ENCODE measurements at regions not wholly inside any gene's neighbourhood (a gene's known extent, or its start where the extent isn't known, plus 50 kb on each side); places are given as distances from the start of the nearest gene placed in this dataset.
"Not testable (repeated sequence)": the region's sequence is repeated elsewhere in the genome, so short reads cannot be mapped to it uniquely, and the experiment has no call there.

DNA sequence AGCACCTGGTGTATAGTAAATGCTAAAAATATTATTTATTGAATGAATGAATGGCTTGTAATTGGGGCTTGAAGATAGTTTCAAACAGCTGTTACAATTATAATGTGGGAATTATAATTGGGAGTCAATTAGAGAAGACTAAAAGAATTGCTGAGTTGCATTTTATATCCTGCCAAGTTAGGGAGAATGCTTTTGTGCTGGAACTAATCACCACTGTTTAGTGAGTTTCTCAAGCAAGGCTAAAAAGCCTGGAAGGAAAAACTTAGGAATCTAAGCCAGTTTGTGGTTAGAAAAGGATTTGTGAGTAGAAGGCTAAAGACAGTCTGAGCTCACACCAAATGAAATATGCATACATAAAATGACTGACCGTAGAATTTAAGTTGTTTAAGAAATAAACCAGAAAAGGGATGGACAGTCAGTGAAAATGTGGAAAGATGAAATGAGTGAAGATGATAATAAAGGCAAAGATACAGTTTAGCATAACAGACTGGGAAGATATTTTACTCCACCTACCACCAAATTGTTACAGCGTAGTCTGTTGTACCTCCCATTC, 647.7 kb upstream of the FSHR start:
- no peak for DNase-seq

DNA sequence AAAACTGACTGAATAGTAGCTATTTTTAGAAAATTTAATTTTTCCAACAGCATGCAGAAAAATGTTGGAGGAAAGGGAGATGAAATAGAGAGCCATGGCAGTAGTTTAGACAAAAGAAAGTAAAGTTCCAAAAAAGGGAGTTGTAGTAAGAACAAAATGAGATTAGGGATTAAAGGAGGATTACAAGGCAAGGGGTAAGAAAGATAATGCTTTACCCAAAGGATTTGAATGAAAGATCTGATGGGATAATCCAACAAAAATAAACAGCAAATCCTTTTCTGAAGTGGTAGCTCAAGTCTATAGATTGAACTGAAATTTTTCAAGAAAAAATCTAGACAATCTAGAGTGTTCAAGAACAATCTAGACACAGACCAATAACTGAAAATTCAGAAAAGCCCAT, 644.3 kb upstream of the FSHR start:
- DNase-seq, result no peak

DNA sequence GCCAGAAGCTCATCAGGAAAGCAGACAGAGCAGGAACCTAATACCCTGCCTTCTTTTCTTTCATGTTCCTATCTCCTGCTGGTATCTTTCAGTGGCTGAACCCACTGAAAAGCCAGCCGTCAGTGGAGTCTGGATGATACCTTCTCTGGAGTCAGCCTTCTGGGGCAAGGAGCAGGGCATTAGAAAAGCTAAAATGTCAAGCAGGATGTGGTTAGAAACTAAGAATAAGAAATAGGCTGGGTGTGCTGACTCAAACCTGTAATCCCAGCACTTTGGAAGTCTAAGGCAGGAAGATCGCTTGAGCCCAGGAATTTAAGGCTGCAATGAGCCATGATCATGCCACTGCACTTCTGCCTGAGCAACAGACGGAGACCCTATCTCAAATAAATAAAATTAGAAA, 642.0 kb upstream of the FSHR start:
- no peak for DNase-seq

DNA sequence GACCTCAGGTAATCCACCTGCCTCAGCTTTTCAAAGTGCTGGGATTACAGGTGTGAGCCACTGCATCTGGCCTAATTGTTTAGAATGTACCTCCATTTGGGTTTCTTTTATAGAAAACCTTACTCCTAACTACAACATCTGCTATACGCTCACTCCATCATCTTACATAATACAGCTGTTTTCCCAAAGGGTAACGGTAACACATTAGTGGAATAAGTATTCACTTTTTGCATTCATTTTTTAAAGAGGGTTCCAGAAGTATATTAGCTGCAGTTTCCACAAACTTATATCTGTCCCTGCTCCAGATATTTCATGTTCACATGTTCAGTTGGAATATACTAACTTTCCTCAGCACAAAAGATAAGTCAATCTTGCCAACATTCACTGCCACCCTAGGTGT, 640.1 kb upstream of the FSHR start:
- DNase-seq, result no peak

DNA sequence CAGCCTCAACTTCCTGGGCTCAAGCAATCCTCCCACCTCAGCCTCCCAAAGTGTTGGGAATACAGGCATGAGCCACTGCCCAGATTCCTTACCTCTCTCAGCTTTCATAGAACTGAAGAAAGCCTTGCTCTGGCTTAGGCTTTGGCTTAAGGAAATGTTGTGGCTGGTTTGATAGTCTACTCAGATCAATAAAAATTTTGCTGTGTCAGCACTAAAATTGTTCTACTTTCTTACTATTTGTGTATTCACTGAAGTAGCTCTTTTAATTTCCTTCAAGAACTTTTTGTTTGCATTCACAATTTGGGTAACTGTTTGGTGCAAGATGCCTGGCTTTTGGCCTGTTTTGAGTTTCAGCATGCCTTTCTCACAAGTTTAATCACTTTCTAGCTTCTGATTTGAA, 634.0 kb upstream of the FSHR start:
- DNase-seq, result no peak

DNA sequence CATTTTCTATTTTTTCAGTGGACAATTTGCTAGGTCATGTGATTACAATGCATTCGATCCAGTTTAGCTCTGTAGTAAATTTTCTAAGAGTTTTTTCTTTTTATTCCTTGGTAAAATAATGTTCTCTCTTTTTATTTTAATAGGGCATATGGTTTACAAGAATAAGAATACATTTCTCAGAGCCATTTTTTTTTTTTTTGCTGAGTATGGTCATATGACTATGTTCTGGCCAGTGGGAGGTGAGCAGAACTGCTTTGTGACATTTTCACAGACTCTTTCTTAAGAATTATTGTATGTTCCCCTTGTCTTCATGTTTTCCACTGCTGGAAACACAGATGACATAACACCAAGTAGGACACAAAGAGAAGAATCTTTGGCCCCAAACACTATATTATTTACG, 626.6 kb upstream of the FSHR start:
- DNase-seq, result no peak

DNA sequence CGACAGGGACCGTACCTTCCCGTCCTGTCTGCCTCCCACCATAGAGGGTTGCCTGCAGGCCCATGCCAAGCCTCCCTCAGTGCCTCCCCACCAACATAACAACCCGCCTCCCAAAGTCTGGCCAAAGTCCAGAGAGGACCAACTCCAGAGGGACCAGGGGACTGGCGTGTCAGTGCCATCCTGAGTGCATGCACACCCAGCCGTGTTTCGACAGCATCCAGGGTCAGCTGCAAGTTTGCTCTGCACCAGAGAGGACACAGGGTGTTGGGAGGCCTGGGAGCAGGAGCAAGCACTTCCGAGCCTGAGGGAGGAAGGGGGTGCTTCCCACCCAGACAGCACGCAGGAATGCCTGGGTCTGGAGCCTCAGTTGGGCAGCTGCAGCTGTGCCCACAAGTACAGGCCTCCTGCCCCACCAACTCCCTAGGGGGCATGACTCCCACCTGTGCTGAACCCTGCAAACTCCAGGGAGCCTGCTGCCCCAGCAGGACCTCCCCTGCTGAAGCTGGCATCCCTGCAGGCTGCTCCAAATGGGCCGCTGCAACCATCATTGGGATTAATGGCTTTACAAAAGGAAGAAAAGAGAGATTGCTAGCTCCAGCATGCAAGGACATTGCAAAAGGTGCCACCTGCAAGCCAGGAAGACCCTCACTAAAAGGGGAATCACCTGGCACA, 618.1 kb upstream of the FSHR start:
- DNase-seq, result no peak

DNA sequence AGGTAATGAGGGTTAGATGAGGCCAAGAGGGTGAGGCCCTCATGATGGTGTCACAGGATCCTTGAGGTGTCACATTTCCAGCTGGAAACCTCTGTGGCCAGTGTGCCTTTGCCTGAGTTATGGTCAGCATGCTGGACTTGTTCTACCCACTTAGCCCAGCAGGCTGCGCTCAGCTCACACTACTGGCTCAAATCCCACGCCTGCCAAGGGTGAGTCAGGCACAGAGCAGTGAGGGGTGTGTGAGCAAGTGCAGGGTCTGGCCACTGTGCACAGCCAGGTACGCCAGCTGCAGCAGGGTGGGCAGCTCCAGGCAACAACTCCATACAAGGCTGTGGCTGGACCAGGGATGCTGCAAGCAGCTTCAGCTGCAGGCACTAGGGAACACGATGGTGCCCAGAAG, 616.6 kb upstream of the FSHR start:
- DNase-seq, result peak; percentile 22

DNA sequence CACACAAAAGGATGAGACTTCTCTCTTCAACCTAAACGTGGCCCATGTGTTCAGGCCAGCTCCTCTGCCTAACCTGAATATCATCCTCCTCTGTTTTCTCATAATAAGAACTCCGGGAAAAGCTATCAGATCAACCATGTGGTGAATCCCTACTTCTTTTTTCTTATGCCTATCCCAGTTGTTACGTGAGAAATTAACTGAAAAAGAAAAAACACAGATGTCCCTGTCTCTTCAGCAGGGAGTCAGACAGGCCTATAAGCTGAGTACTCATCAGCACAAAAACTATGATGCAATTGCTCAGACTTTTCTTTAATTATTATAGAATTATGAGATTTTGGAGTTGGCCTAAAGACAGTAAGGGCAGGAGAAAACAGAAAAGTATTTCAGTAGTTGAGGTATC, 613.0 kb upstream of the FSHR start:
- no peak for DNase-seq

DNA sequence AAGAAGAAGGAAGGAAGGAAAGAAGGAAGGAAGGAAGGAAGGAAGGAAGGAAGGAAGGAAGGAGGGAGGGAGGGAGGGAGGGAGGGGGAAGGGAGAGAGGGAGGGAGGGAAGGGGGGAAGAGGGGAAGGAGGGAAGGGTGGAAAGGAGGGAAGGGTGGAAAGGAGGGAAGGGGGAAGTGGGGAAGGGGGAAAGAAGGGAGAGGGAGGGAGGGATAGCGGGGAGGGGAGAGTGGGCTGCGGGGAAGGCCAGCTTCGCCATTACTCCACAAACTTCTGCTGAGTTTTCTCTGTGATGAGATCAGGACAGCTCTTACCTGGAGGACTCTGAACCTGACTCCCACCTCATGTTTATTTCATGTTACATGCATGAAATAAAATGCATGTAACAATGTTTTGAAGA, 601.5 kb upstream of the FSHR start:
- DNase-seq, result no peak

DNA sequence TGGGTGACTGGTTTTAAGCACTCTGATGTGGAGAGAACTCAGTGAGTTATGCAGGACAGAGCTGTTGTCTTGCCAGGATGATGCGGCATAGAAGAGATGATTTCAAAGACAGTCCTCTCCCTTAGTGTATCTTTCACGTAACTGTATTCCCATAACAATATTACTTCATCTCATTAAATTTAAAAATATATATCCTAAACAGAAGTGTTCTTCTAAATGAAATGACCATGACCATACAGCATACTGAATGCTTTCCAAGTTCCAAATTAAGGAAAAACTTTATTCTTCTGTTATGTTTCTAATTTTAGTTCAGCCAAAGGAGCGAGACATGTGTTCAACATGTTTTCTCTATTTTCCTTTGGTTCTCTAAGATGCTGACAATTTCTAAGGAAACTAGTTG, 600.1 kb upstream of the FSHR start:
- DNase-seq, result no peak

DNA sequence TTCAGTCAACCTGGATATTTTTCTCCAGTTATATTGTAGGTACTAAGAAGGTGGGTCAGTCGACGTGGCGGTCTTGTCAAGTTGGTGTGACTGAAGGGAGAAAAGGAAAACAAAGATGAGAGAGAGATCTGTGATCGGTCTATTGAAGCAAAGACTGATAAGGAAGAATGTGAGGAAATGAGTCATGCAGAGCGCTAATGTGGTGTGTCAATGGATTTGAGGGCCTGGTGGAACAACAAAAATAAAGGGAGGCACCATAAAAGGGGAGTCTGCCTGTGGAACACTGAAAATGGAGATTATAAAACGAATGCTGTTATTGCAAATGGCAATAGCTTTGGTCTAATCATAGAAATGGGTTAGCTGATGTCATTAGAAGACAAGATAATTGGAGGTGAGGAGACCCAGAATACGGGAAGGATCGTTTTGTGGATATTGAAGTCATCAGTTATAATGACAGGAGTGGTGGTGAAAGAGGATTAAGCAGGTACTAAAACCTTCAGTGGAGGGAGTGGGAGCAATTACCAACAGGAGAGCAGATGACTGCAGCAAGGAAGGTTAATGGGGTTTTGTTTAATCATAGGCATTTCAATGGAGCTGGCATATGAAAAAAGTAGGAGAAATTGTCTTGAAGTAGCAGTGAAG, 599.1 kb upstream of the FSHR start:
- DNase-seq, result no peak

DNA sequence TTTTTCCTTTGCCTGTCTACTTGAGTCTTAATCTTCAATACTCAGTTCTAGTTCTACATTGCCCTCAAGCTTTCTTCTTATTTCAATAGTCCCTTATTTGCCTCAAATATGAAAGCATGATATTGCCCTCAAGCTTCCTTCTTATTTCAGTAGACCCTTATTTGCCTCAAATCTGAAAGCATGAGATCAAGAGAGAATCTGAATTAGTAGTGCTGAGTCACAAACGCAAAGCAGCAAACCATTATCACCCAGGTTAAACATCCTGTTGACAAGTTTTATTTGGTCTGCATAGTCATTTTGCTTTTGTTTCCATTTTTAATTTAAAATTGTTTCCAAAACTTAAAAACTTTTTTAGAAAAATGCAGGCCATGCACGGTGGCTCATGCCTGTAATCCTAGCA, 583.3 kb upstream of the FSHR start:
- DNase-seq, result no peak

DNA sequence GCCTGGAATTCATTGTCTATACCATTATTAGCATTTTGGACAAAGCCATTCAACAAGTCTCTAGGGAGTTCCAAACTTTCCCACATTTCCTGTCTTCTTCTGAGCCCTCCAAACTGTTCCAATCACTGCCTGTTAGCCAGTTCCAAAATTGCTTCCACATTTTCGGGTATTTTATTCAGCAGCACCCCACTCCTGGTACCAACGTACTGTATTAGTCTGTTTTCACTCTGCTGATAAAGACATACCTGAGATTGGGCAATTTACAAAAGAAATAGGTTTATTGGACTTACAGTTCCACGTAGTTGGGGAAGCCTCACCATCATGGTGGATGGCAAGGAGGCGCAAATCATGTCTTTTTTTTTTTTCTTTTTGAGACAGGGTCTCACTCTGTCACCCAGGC, 578.6 kb upstream of the FSHR start:
- not testable (repeated sequence) for DNase-seq

DNA sequence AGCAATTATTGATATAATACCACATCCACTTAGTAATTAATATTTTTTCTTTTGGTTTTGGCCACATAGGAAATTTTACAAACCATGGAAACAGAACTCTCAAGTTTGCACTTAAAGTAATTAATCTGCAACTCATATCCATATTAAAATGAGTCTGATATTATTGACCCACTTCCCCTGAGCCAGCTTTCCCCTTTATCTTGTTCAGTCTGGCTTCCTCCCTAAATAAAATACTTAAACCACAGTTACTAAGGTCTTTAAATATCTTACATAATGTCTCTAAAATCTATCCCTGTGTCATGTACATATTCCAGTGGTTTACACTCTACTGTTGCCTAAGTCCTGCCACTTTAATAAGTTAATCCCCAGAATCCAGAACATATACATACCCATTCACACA, 564.9 kb upstream of the FSHR start:
- DNase-seq, result no peak

DNA sequence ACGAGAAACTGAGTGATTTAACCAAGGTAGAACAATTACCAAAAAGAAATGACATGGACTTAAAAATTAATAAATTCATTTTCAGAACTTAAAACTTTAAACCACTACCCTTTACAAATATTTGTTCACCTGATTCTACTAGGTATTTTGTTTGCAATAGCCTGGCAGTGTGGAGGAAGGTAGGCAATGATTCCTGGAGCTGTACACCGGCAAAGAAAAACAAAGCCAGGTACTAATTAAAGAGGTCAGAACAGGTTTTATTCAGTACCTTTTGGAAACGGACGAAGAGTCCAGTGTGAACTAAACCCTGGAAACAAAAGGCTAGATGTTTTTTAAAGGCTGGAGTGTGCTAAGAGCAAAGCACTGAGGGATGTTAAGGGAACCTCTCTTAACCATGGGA, 561.3 kb upstream of the FSHR start:
- no peak for DNase-seq

DNA sequence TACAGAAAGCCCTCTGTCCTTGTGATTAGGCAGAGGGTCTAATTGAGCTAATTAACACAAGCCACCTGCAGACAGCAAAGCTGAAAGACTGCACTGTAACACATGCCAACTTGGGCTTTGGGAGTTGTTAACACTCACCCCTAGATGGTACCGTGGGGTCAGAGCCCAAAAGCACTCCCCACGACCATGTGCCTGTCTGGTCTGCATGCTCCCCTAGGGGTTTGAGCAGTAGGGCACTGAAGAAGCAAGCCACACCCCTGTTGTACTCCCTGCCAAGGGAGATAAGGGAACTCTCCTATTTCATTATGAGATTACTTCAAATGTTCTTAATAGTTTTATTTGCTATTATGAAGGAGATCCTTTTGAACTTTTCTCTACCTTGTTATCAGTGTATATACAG, 560.1 kb upstream of the FSHR start:
- no peak for DNase-seq

DNA sequence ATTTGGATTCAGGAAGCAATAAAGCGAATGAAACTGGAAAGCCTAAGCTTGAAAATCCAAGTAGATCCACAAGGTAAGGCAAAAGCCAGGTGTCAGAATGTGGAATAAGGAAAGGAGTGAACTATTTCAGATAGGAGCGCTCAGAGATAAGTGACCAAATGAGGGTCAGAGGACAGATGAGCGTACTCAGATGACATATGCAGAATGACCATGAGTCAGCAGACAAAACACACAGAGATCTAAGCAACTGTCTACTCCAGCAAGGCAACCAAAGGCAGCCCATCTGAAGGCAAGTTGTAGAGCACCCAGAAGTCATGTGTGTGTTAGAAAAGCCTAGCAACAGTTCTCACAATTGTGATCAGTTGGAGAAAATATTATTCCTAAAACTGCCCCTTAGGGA, 548.4 kb upstream of the FSHR start:
- DNase-seq, result no peak

DNA sequence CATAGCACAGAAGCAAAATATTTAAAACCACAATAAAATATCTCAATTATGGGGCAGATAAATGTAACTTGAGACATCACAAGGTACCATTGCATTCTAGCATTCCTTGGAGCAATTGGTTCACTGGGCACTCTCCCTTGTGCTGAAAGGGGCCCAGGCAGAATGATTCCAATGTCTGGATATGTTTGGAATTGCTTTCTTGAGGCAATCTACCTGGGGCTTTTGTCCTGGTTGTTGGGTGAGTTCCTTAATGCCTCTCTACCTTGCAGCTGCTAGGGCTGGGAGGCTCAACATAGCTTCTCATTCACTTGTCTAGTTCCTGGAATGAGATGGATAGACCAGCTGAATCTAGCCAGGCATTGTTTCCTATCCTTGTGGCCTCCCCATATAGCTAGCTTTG, 539.6 kb upstream of the FSHR start:
- no peak for DNase-seq

DNA sequence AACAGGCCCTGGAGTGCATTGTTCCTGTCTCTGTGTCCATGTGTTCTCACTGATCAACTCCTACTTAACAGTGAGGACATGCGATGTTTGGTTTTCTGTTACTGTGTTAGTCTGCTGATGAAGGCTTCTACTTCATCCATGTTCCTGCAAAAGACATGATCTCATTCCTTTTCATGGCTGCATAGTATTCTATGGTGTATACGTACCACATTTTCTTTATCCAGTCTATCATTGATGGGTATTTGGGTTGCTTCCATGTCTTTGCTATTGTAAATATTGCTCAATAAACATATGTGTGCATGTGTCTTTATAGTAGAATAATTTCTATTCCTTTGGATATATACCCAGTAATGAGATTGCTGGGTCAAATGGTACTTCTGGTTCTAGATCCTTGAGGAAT, 537.7 kb upstream of the FSHR start:
- DNase-seq, result not testable (repeated sequence)

DNA sequence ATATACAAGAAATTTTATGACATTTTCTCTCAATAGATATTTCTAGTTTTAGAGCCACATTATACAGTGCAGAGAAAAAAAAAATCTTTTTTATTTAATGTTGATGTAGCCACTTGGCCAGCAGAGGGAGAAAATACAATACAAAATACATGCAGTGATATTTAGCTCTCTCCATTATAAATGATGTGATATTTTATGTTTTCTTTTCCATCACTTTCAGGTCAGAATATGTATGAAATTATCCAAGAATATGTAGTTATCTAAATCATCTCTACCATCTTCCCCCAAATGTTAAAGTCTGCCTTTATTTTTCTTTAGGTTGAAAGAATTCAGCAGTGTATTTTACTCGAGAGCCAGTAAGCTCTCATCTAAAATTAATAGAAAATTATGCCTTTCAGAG, 533.6 kb upstream of the FSHR start:
- DNase-seq, result no peak

DNA sequence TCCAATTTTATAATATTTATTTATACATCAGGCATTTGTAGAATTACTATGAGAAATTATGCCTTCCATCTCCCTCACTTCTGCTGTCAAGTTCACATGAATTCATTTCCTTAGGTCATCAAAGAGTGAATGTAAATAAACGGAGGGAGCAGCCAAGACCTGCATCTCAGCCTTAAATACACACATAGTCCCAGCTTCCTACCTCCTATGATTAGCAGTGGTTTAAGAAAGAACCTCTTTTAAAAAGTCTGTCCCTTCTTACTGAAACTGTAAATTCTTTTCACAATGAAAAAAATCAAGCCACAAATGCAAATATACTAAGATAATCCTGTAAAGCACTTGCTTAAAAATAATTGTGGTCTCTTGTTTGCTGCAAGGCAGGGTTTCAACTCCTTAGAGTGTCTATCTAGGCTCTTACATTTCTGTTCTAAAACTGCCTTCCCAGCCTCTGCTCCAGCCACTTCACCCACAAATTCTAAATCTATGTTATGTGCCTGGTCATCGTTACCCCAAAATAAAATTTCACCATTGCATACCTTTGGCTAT, 532.7 kb upstream of the FSHR start:
- DNase-seq, result no peak

DNA sequence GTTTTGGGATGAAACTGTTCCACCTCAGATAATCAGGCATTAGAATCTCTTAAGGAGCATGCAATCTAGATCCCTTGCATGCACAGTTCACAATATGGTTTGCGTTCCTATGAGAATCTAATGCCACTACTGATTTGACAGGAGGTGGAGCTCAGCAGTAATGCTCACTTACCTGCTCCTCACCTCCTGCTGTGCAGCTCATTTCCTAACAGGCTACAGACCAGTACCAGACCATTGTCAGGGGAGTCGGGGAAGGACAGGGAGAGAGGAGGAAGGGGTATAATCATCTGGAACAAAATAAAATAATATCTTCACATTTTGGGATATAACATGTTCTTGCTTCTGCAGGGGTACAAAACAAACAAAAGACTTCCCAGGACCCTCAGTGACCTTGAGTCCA, 532.0 kb upstream of the FSHR start:
- no peak for DNase-seq

DNA sequence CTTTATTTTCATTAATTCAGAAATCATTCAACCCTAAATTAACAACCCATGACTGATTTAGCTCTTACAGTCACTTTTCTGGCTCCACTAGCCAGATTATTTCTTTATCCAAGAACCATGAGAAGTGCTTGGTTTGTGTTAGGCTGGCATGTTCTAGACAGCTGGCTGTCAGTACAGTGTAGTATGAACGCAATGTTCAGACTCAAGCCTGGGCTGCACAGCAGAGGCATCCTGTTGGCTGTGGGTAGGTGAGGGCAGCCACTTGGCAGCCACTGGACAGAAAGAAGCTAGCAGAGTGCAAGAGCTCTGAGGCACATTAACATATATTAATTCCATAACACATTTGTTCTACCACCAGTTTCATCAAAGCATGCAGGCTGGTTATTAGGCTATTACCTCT, 522.9 kb upstream of the FSHR start:
- DNase-seq, result no peak

DNA sequence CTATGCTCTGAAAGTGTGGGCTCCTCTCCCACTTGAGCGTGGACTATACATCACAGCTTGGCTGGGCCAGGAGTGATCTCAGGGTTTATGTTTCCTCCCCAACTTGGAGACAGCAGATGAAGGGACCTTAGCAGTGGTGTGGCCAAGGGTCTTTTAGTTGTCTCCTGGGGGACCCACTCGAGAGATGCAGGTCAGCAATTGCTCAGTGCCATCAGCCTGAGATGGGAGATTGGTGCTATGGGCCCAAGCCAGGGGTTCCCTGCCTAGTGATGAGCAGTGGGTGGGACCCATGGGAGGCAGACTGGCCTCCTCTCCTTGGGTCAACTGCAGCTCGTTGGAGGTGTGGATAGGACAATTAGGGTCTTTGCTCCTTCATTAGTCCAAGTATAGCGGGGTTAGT, 510.5 kb upstream of the FSHR start:
- no peak for DNase-seq

Measured in NCI-H345 (cell line).